K562 (cell line): ENCODE measurements at regions not wholly inside any gene's neighbourhood (a gene's known extent, or its start where the extent isn't known, plus 50 kb on each side); places are given as distances from the start of the nearest gene placed in this dataset.

Experiments
- ZNF707 ChIP-seq: fragments of 250-450 bp; sonication (Bioruptor Pico); conservative IDR thresholded peaks from 2 replicates; pipeline ENCODE4 v1.8.0; 2022; ENCODE audit warnings: inconsistent platforms, mild to moderate bottlenecking, moderate library complexity
- TF ChIP-seq, protein P1 (sequence below): fragments of 200-600 bp; sonication (generic); IDR thresholded peaks from one replicate; pipeline ENCODE4 v1.6.1; 2012; ENCODE audit warnings: mild to moderate bottlenecking, low read depth, low read length, inconsistent platforms

DNA sequence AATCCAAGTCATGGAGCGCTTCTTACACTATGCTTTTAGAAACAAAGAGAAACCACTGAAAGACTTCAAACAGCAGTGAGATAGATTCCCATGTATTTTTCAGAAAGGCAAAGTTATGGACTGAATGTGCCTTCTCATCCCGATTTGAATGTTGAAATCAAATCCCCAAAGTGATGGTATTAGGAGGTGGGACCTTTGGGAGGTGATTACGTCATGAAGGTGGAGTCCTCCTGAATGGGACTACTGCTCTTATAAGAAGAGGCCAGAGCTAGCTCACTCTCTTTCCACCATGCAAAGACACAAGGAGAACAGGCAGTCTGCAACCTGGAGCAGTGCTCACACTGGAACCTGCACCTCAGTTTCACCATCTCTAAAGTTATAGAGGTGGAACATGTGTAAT is 1279.8 kb downstream of the GATA3 start (continued):
- TF ChIP-seq, protein P1, sequence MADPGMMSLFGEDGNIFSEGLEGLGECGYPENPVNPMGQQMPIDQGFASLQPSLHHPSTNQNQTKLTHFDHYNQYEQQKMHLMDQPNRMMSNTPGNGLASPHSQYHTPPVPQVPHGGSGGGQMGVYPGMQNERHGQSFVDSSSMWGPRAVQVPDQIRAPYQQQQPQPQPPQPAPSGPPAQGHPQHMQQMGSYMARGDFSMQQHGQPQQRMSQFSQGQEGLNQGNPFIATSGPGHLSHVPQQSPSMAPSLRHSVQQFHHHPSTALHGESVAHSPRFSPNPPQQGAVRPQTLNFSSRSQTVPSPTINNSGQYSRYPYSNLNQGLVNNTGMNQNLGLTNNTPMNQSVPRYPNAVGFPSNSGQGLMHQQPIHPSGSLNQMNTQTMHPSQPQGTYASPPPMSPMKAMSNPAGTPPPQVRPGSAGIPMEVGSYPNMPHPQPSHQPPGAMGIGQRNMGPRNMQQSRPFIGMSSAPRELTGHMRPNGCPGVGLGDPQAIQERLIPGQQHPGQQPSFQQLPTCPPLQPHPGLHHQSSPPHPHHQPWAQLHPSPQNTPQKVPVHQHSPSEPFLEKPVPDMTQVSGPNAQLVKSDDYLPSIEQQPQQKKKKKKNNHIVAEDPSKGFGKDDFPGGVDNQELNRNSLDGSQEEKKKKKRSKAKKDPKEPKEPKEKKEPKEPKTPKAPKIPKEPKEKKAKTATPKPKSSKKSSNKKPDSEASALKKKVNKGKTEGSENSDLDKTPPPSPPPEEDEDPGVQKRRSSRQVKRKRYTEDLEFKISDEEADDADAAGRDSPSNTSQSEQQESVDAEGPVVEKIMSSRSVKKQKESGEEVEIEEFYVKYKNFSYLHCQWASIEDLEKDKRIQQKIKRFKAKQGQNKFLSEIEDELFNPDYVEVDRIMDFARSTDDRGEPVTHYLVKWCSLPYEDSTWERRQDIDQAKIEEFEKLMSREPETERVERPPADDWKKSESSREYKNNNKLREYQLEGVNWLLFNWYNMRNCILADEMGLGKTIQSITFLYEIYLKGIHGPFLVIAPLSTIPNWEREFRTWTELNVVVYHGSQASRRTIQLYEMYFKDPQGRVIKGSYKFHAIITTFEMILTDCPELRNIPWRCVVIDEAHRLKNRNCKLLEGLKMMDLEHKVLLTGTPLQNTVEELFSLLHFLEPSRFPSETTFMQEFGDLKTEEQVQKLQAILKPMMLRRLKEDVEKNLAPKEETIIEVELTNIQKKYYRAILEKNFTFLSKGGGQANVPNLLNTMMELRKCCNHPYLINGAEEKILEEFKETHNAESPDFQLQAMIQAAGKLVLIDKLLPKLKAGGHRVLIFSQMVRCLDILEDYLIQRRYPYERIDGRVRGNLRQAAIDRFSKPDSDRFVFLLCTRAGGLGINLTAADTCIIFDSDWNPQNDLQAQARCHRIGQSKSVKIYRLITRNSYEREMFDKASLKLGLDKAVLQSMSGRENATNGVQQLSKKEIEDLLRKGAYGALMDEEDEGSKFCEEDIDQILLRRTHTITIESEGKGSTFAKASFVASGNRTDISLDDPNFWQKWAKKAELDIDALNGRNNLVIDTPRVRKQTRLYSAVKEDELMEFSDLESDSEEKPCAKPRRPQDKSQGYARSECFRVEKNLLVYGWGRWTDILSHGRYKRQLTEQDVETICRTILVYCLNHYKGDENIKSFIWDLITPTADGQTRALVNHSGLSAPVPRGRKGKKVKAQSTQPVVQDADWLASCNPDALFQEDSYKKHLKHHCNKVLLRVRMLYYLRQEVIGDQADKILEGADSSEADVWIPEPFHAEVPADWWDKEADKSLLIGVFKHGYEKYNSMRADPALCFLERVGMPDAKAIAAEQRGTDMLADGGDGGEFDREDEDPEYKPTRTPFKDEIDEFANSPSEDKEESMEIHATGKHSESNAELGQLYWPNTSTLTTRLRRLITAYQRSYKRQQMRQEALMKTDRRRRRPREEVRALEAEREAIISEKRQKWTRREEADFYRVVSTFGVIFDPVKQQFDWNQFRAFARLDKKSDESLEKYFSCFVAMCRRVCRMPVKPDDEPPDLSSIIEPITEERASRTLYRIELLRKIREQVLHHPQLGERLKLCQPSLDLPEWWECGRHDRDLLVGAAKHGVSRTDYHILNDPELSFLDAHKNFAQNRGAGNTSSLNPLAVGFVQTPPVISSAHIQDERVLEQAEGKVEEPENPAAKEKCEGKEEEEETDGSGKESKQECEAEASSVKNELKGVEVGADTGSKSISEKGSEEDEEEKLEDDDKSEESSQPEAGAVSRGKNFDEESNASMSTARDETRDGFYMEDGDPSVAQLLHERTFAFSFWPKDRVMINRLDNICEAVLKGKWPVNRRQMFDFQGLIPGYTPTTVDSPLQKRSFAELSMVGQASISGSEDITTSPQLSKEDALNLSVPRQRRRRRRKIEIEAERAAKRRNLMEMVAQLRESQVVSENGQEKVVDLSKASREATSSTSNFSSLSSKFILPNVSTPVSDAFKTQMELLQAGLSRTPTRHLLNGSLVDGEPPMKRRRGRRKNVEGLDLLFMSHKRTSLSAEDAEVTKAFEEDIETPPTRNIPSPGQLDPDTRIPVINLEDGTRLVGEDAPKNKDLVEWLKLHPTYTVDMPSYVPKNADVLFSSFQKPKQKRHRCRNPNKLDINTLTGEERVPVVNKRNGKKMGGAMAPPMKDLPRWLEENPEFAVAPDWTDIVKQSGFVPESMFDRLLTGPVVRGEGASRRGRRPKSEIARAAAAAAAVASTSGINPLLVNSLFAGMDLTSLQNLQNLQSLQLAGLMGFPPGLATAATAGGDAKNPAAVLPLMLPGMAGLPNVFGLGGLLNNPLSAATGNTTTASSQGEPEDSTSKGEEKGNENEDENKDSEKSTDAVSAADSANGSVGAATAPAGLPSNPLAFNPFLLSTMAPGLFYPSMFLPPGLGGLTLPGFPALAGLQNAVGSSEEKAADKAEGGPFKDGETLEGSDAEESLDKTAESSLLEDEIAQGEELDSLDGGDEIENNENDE = no peak
- TF ChIP-seq ZNF707 (CRISPR knock-in tag) = no peak
